NCI-H510A (cell line): ENCODE measurements at regions not wholly inside any gene's neighbourhood (a gene's known extent, or its start where the extent isn't known, plus 50 kb on each side); places are given as distances from the start of the nearest gene placed in this dataset.
"Not testable (repeated sequence)": the region's sequence is repeated elsewhere in the genome, so short reads cannot be mapped to it uniquely, and the experiment has no call there.

Source experiments
- DNase-seq: peaks from one replicate; lab custom pipeline; 2025; lab: John Stamatoyannopoulos, UW

DNA sequence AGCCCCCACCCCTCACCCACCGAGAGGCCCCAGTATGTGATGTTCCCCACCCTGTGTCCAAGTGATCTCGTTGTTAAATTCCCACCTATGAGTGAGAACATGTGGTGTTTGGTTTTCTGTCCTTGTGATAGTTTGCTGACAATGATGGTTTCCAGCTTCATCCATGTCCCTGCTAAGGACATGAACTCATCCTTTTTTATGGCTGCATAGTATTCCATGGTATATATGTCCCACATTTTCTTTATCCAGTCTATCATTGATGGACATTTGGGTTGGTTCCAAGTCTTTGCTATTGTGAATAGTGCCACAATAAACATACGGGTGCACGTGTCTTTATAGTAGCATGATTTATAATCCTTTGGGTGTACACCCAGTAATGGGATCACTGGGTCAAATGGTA lies 79.2 kb downstream of the PXDC1 start:
- not testable (repeated sequence) for DNase-seq

DNA sequence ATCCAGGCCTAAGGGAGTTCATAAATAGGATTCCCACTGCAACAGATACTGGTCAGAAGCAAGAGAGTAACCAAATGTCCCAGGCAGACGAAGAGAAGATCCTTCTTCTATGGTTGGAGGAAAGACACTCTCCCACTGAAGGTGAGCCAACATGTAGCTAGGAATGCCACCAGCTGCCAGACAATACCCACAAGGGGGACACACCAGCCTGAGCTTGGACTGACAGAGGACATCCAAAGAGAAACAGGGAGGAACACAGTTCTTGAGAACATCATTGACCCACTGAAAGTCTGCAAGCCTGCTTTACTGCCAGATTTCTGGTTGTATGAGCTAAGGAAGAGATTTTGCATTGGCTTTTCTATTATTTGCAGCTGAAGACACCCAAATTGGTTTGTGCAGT lies 80.1 kb downstream of the PXDC1 start:
- DNase-seq: no peak

DNA sequence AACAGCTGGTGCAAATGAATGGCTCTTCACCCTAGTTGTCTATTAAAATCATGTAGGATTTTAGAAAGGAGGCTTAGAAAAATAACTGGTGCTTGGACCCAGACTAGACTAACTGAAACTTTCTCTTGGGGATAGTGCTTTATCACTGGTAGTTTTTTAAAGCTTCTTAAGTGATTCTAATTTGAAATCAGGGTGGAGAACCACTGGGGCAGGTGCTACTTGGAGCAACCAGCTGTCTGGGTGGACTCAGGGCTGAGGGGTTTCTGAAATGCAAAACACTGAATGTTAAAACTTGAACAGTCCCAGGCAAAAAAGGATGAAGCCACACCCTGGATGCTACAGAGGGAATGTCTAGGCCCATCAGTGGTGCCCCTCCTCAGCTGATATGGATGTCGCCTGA lies 81.2 kb downstream of the PXDC1 start:
- no peak for DNase-seq

DNA sequence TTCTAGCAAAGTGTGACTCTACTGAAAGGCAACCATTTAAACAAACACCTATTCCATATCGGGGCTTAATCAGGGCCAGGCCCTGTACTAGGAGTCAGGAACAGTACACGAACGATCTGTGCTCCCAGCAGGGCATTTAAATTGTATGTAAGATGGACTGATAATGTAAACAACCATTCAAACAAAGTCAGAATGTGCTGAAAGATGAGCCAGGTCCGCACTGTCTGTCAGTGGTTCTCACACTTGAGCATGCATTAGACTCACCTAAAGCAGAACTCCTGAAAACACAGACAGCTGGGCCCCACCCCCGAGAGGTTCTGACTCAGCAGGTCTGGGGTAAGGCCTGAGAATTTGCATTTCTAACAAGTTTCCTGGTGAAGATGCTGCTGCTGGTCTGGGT lies 81.6 kb downstream of the PXDC1 start:
- DNase-seq: no peak

DNA sequence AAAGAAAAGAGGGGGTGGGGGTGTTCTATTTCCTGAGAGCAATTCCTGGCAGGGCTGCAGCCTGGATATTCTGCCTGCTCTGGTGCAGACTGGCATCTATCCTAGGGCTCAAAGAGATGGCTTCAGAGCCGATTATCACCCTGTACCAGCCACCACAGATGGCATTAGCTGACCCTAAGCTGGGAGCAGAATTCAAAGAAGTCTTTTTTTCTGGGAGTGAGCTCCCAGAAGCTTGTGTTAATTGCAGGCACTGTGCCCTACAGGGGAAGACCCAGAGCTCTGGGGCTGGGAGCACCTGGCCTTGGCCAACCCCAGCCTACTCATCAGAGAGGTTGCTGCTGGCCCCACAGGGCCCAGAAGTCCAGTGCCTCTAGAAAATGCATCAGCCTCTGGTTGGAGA lies 85.9 kb downstream of the PXDC1 start:
- no peak for DNase-seq

DNA sequence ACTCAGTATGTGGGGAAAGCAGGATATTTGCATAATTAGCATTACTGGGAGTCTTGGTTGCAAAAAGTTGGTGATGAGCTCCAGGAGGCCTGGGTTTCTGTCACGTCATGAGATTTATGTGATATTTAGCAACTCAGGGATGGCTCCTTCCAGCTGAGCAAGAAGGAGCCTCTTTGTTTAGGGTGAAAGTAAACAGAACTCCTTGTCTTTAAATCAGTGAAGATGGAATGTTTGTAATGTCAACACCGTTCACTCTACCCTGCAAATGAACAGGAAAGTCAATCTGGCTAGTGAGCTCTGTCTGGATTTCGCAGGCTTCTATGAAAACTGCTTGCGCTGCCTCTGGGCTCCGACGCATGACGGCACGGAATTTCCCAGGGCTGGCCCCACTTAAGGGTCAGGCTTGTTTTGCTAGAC lies 86.9 kb downstream of the PXDC1 start:
- DNase-seq: no peak

DNA sequence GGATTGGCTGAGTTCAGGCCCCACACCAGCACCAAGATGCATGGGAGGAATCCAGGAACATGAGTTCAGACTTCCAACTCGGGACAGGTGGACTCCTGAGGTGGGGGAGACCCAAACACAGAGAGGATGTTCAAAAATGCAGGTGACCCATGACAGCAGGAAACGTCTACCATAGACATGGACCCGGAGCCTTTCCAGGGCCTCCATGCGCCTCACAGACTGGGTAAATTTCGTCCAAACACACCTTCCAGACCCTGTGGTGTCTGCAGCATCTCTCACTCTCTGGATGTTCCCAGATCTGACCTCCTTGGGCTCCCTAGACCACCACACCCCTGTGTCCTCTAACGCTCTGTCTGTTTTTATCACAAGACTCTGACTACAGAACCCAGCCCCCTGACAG lies 87.7 kb downstream of the PXDC1 start:
- no peak for DNase-seq

DNA sequence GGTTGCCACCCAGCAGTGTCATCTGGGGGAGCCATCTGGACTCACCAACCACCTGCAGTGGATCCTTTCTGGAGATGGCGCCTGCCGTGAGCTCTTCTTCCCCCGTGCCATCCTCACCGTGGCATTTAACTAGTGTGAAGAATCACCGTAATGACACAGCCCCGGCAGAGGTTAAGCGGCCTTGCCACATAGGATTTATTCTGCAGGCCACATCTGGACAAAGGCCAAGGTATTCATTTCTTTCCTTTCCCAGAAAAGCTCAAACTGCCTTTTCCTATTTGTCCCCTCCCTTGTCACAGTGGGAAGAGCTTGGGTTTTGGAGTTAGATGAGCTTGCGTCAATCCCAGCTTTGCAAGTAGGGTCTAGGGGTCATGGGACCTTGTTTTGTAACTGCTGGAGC lies 88.4 kb downstream of the PXDC1 start:
- DNase-seq: no peak

DNA sequence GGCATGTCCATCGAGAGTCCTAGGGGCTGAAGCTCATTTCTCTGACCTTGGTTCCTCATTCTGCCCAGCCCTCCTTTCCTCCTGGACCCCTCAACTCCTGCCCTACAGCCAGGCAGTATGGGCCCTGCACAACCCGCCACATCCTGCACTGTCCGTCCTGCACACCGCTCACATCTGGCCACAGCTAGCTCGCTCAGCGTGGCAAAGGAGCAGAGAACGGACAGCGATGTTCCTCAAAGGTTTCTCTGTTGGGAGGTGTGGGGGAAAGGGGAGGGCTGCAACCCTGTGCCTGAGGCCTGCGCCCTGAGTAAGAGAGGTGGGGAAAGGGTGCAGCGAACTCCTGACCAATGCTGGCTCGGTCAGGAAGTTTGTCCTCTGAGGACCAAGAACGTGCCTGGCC lies 90.1 kb downstream of the PXDC1 start:
- no peak for DNase-seq

DNA sequence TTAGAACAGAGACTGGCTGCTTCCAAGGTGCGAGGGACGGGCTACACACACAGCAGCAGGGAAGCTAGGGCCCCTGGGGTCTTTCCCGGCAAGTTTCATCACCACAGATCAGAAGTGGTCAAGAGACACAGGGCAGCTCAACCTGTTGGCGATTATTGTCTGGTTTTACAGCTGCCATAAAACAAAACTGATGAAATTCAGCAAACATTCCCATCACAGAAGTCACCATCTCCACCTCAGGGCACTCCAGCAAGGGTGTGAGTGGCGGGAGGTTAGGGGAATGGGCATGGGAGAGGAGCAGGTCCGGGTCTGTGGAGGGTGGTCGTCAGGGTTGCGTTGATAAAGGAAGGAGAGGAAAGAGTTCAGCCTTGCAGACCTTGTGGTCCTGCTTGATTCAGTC lies 91.0 kb downstream of the PXDC1 start:
- DNase-seq: no peak

DNA sequence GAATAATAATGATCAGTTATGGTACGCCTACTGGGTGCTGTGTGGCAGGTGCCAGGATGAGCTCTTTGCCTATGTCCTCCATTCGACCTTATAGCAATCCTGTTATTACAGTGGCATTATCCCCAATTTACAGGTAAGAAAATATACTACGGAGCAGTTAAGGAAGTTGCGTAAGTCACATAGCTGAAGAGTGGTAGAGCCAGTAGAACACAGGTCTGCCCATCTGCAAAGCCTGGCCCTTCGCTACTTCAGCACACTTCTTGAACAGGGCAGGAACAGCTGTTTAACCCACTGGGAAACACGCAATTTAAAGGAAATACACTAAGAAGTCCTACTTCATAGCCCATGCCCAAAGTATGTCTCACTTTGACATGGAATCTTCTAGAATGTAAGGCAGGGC lies 91.8 kb downstream of the PXDC1 start:
- DNase-seq: no peak

DNA sequence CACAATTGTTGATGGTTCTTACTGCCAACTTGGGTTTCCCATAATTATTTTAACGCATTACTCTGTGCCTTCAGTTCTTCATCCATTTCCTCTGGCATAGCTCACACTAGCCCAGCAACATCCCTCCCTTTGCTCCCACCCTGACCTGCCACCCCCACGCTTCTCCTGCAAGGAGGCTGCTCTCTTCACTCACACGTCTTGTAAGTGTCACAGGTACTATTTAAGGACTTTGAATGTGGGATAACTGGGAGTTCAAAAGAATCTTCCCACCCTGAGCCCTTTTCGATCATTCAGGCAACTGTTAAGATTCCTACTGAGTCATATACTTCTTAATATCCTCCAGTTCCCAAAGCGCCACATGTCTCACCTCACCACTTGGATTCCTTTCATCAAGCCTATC lies 95.4 kb downstream of the PXDC1 start:
- DNase-seq: no peak

DNA sequence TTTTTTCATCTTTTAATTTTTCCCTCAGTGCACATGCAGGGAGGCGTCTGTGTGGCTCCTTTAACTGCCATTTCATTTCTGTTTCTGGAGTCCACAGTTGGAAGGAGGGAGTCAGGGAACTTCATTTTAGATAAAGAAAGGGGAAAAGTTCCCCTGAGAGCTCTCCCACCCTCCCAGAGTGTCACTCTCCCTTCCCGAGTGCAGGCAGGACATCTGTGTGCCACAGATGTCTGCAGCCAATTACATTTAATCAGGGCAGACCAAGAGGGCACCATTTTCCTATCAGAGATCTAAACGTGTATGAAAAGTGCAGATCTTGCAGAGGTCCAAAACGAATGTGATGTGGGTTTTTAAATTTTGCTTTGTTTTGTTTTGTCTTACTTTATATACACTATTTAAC lies 96.6 kb downstream of the PXDC1 start:
- DNase-seq: no peak

DNA sequence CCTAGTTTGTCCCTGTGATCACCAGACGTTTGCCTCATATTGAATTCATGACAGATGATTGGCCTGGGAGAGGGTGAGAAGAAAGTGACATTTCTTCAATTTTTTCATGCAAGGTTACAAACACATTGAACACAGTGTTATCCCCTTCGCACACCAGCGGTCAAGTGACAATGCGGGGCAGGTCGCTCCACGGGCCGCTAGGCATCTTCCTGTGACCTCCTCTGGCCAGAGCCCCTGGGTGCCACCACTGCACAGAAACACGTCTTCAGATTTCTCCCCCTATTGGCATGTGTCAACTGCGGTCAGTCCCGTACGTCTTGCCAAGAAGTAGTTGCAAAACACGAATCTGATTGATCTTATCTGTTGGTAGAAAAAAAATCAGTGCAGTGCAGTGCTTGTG lies 97.1 kb downstream of the PXDC1 start:
- no peak for DNase-seq

DNA sequence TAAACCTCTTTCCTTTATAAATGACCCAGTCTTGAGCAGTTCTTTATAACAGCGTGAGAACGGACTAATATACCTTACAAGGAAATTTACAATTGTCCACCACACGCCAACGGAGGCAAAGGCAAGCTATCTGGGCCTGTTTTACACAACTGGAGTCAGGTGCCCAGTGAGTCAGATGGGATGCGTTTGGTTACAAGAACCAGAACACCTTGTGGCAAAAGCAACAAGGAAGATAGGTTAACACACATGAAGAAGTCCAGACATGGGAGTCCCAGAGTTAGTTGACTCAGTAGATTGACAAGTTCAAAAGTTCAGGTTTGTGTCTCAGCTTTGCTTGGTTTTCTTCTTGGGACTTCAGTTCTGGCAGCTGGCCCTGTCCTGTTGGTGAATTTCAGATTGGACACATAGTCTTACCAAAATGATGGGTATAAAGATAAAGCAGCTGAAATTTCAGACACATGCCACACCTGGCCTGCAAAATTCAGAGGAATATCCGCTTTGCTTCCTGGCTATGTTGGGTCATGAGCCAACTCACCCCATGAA lies 97.9 kb downstream of the PXDC1 start:
- DNase-seq: no peak

DNA sequence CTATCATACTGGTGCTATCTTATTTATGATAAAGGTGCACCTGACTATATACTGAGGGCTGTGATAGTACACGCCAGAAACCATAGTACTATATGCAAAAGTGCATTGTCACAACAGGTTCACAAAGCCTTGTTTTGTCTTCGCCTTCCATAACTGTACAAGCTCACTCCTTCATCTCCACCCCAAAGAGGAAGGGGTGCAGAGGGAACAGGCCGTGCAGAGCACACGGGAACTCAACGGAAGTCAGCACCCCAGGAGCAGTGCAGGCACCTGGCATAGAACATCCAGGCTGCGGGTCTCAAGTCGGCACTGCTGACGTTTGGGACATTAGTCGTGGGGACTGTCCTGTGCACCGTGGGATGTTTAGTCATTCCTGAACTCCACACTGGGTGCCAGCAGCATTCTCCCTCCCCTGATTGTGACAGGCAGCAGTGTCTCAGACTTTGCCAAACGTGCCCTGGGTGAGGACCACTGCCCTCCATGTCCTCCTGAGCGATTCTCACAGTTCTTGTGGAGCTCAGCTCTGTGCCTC lies 99.7 kb downstream of the PXDC1 start:
- no peak for DNase-seq

DNA sequence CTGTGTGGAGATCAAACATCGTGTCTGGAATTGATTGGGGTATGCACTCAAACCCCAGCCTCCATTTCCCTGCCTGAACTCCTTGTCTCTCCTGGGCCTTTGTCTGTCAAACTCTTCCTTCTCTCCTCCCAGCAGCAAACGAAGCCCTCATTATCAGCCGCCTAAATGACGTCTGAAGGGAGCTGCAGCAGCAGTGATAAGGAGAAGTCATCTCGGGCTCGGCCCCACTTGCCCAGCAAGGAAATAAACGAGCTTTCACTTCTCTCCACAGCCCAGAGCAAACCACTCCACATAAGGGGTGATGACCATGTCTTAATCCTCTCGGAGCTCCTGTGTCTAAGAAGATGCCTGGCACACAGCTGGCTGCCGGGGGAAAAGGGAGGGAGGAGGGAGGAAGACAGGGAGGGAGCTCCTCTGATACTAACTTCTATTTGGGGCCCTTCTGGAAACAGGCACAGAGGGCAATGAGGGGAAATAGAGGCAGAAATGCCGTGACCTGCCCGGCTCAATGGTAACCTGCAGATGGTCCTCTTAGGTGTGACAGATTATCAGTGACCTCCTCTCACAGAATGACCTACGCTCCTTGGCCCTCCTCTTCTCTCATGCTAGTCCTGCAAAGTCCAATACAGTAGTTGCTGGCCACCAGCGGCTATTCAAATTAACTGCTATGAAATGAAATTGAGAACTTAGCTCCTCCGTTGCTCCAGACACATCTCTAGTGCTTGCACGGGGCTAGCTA lies 100.4 kb downstream of the PXDC1 start:
- no peak for DNase-seq

DNA sequence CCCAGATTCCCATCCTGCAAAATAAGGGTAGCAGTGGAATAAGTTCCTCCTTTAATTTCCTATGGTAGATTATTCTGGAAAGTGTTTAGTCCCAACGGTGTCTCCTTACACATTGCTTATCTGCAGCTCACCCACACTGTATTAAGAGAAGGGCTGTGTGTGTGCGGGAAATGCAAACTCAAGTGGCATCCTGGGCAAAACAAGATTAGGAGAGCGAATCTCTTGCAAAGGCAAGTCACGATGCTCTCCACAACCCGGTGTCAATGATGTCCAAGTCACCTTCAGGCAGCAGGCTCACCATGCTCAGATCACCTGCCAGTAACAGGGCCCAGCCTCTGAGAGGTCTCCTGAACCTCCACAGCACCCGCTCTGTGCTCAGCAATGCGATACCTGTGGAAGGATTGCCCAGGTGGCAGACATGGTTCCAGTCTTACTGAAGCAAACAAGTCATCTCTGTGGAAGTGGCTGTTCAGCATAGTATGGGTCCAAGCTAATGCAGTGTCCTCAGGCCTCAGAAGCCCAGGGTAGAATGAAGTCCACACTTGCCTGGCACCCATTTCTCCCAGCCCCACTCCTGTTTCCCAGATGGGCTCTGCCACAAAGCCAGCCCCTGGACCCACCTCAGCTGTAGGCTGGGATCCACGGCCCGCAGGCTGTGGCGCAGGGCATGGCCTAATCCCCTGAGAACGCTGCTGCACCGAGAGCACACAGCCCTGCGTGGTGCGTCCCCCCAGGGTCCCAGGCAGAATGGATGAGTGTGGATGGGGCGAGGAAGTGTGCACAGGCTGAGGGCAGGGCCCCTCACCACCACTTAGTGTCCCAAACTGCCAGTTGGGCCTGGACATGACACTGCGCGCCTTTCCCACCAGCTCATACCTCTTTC lies 101.2 kb downstream of the PXDC1 start:
- DNase-seq: no peak

DNA sequence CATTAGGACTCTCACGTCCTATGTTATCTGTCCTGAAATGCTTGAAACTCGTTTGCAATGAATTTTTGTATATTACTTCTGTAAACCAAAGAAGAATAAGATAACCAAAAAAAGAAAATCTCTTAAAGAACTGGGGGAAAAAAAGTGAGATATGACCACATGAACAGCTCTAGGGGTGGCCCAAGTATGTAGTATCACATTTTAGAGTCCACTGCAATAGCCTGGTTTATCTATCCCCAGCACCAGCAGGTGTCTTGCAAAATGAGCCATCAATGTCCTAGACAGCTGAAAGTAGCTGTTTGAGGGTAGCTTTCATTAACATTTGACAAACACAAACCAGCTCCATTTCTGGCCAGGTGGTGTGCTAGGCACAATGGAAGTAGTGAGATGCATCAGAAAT lies 102.8 kb downstream of the PXDC1 start:
- no peak for DNase-seq

DNA sequence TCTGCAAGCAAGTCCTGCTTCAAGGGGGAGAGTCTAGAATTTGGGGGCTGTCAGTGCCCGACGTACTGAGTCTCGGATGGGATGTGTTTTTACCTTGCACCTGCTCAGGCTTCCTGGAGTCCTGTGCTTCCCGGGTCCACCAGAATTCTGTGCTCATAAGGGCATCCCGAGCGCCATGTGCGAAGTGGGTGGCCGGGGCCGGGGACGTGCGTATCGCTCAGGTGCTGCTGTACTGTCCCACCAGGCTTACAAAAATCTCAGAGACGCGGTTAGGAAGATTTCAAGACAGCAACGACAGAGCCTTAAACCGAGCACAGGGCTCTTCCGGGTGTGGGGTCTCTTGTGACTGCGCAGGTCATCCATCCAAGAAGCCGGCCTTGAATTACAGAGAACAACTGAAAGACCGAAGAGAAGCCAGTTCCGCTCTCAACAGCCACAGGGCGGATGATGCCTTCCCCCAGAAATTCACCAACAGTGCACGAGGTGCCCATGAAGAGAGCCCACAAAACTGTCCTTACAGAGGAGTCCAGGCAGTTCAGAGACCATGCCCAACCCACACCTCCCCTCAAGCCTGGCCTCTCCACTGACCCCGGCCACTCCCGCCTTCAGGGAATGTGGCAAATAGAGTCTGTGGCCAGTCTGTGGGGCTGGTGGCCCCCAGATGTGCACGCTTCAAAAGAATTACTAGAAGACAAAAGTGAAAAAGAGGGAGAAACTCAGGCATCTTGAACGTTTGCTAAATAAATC lies 104.7 kb downstream of the PXDC1 start:
- no peak for DNase-seq

DNA sequence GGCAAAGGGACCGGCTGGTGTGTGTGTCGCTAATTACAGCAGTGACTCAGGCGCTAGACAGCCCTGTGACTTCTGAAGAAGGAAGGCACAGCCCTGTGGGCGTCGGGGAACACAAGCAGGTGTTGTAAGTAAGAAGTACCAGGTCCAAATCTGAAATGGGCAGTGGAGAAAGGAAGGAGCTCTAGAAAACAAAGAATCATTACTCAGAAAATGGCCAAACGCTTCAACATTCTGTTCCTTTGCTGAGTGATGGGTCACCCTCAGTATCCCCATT lies 106.8 kb downstream of the PXDC1 start:
- no peak for DNase-seq

DNA sequence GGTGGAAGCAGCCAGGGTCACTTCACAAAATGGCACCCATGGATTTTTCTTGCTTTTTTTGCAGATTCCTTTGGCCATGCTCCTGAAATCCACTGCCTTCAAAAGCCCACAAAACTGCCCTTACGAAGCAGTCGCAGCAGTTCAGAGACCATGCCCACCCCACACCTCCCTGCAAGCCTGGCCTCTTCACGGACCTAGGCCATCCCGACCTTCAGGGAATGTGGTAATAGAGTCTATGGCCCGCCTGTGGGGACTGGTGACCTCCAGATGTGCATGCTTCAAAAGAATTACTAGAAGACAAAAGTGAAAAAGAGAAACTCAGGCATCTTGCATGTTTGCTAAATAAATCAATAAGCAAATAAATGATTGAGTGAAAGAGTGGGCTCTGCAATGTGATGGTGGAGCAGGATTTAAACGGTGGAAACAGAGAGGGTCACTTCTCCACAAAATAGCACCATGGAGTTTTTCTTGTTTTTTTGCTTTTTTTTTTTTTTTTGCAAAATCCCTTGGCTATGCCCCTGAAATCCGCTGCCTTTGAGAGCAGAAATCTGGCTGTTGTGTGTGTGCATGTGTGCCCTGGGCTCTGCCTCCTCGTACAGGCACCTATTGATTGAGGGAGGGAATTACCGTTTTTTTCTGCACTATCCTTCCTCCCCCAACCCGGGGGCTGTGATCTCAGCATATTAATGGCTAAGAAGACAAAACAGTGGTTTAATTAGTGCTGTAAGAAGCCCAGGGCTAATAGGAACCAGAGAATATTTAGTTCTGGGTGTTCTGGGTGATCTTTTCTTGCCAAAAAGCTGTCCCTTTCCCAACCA lies 107.4 kb downstream of the PXDC1 start:
- DNase-seq: no peak
